ENCODE measurements at regions not wholly inside any gene's neighbourhood (a gene's known extent, or its start where the extent isn't known, plus 50 kb on each side); places are given as distances from the start of the nearest gene placed in this dataset.

DNA sequence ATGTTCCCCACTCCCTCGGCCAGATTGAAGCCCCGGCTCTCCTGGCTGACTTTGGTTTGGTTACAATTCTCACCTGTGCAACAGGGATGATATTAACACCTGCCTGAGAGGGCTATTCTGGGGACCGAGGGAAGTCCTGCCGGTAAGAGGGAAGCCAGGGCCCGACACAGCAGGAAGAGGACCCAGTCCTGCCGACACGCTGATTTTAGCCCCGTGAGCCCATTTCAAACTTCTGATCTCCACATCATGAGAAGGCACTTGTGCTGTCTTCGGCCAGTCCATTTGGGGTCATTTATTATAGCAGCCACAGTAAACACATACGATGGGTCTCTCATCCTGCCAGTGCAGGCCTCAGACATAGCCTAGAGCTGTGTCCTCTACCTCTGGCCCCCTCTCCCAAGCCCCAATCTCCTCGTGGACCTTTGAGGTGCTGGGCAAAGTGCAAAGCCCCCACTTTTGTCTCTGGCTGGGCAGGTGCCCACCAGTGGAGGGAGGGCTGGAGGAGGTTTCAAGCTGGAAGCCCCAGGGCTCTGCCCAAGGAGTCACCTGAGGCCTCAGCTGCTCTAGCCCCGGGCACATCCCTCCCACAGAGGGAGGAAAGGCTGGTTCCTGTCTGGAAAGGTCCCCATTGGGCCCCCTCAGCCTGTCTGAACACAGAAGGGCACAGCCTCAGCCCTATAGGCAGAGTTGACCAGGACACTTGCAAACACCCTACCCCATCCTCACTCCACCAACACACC is 59.1 kb upstream of the FGF3 start:
- Mint-ChIP-seq H3K27ac (no peak overlapping the region), H3K36me3 (ENCODE audit: insufficient read depth in 1 of 3, low read depth in 3 of 3) (no peaks in the 10 kb centered on the region; a peak in 2 of 7 replicates), H3K4me1 (peaks cover 4% of the 10 kb centered on the region in 2 experiments; a peak in 3 of 4 replicates), H3K9me3 (no peaks in the 10 kb centered on the region), H3K4me3 (no peak overlapping the region), H3K27me3 (ENCODE audit: low read depth) (peaks cover 16% of the 10 kb centered on the region)
- Histone ChIP-seq H3K56ac (ENCODE audit: insufficient read length, low read depth, low read length) (no peak overlapping the region), H3K27me3 (ENCODE audit: insufficient read depth, low read length) (no peaks in the 10 kb centered on the region), H3K79me1 (ENCODE audit: insufficient read depth, low read depth, low read length, poor library complexity, severe bottlenecking) (no peaks in the 10 kb centered on the region), H4K20me1 (ENCODE audit: control insufficient read depth, insufficient read depth, insufficient read length) (no peaks in the 10 kb centered on the region), H3K79me2 (ENCODE audit: insufficient read depth, low read length) (no peaks in the 10 kb centered on the region), H3K9ac (ENCODE audit: extremely low read depth, insufficient read length, low read length) (no peak overlapping the region), H3K23ac (ENCODE audit: insufficient read length, low read depth, low read length) (no peak overlapping the region), H2BK120ac (ENCODE audit: low read depth, low read length, poor library complexity, severe bottlenecking) (no peak overlapping the region), H3K23me2 (ENCODE audit: insufficient read length, low read depth, low read length, poor library complexity, severe bottlenecking) (no peaks in the 10 kb centered on the region), H3K14ac (ENCODE audit: insufficient read depth, low read length) (no peak overlapping the region), H3K9me3 (ENCODE audit: control insufficient read depth, low read depth, low read length) (no peaks in the 10 kb centered on the region), H2BK20ac (ENCODE audit: low read depth, low read length, poor library complexity, severe bottlenecking) (no peak overlapping the region), H3K27ac (ENCODE audit: insufficient read length, low read depth, low read length) (no peak overlapping the region), H2BK15ac (ENCODE audit: low read depth, low read length) (no peak overlapping the region), H3K4me2 (ENCODE audit: insufficient read depth, insufficient read length, low read length) (no peak overlapping the region), H4K91ac (ENCODE audit: insufficient read length, low read depth, low read length) (no peak overlapping the region), H2BK12ac (ENCODE audit: insufficient read length, low read depth, low read length) (no peak overlapping the region), H3K18ac (ENCODE audit: insufficient read length, low read depth, low read length) (no peak overlapping the region), H3T11ph (ENCODE audit: low read length) (no peak overlapping the region), H3K4ac (ENCODE audit: low read depth, low read length) (no peak overlapping the region), H4K8ac (replicated peaks; ENCODE audit: insufficient read length, low read depth, low read length) (no peak overlapping the region), H4K5ac (ENCODE audit: insufficient read length, low read depth, low read length) (no peak overlapping the region), H2BK5ac (ENCODE audit: insufficient read length, low read length) (no peak overlapping the region), H3K4me1 (ENCODE audit: insufficient read depth, low read length) (no peaks in the 10 kb centered on the region), H2AK5ac (ENCODE audit: insufficient read length, low read length) (no peak overlapping the region), H2AFZ (ENCODE audit: low read length) (no peak overlapping the region)
- peak; percentile 21 for DNase-seq
- no CpG with 5 or more reads among the region's 12 CpGs for WGBS (ENCODE audit: extremely low coverage, insufficient read length, low lambda C conversion rate)
- TF ChIP-seq, protein P1, sequence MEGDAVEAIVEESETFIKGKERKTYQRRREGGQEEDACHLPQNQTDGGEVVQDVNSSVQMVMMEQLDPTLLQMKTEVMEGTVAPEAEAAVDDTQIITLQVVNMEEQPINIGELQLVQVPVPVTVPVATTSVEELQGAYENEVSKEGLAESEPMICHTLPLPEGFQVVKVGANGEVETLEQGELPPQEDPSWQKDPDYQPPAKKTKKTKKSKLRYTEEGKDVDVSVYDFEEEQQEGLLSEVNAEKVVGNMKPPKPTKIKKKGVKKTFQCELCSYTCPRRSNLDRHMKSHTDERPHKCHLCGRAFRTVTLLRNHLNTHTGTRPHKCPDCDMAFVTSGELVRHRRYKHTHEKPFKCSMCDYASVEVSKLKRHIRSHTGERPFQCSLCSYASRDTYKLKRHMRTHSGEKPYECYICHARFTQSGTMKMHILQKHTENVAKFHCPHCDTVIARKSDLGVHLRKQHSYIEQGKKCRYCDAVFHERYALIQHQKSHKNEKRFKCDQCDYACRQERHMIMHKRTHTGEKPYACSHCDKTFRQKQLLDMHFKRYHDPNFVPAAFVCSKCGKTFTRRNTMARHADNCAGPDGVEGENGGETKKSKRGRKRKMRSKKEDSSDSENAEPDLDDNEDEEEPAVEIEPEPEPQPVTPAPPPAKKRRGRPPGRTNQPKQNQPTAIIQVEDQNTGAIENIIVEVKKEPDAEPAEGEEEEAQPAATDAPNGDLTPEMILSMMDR (conservative IDR thresholded peaks at IDR 0.05): no peak
